HCT116 (cell line): ENCODE measurements at regions not wholly inside any gene's neighbourhood (a gene's known extent, or its start where the extent isn't known, plus 50 kb on each side); places are given as distances from the start of the nearest gene placed in this dataset.

Source experiments
- ATAC-seq: fragments of 200-7000 bp; cut with Tn5 transposase; 2 replicates; pipeline ENCODE4 v1.9.1; 2020; ENCODE audit warnings: mild to moderate bottlenecking, moderate library complexity
- BruUV-seq: library from RNA; stranded (reverse); fragments of 400-500 nt; replicated peaks from 2 replicates; lab custom pipeline; 2021; lab: Mats Ljungman, UMichigan
- CTCF ChIA-PET: fragments of 300-600 bp; sonication (Branson Sonifier 250); formaldehyde crosslinking; loops from one replicate; lab custom pipeline; 2021; ENCODE audit warnings: antibody characterized with exemption; lab: Charles Lee
- POLR2A ChIA-PET: fragments of 300-600, 350-600 bp; sonication (Branson Sonifier 250); formaldehyde crosslinking; loops from one replicate; lab custom pipeline; 2021; ENCODE audit warnings: antibody characterized with exemption; lab: Charles Lee
- RAD21 ChIA-PET, 2 experiments: fragments of 300-600 bp; sonication (Branson Sonifier 250); formaldehyde crosslinking; loops; one replicate each; lab custom pipeline; 2023; ENCODE audit warnings: low total read pairs in 2 of 2; ENCODE audit not compliant: uncharacterized antibody in 2 of 2, unreplicated experiment in 2 of 2, low non-redundant PET in 1 of 2; lab: Charles Lee
- DNase-seq: peaks from one replicate; pipeline ENCODE4 v3.0.0-alpha.2; 2010; ENCODE audit warnings: low read depth, low spot score
- H2AFZ ChIP-seq: fragments of 200-600 bp; shearing (Covaris generic), sonication (generic); 2 replicates; pipeline ENCODE4 v1.6.1; 2017; ENCODE audit warnings: low read depth, mixed run types, mixed read lengths, antibody characterized with exemption, low read length; ENCODE audit not compliant: poor library complexity, severe bottlenecking
- H3K27ac ChIP-seq: 2 replicates; pipeline ENCODE4 v1.5.1; 2012; ENCODE audit warnings: low read depth, low read length
- H3K27me3 ChIP-seq: fragments of 200-600 bp; sonication (generic); 2 replicates; pipeline ENCODE4 v1.6.1; 2016; ENCODE audit warnings: mixed run types, low read length, mixed read lengths; ENCODE audit not compliant: insufficient read depth
- H3K36me3 ChIP-seq, 2 experiments: fragments of 200-500 bp in 1 of 2; fragments of 200-600 bp in 1 of 2; sonication (Bioruptor generic) in 1 of 2; sonication (generic) in 1 of 2; 2 replicates each; pipeline versions ENCODE4 v1.5.1 to v1.6.1; 2014 to 2016; ENCODE audit warnings: low read length in 2 of 2, inconsistent platforms in 1 of 2, mixed read lengths in 1 of 2, mixed run types in 1 of 2; ENCODE audit not compliant: insufficient read depth in 2 of 2, control insufficient read depth in 1 of 2
- H3K4me1 ChIP-seq, 2 experiments: fragments of 200-600 bp in 1 of 2; sonication (generic) in 1 of 2; 2 replicates each; pipeline versions ENCODE4 v1.5.1 to v1.6.1; 2012 to 2017; ENCODE audit warnings: low read length in 2 of 2, inconsistent platforms in 1 of 2, mild to moderate bottlenecking in 1 of 2, mixed read lengths in 1 of 2, mixed run types in 1 of 2, moderate library complexity in 1 of 2; ENCODE audit not compliant: insufficient read depth in 2 of 2, control insufficient read depth in 1 of 2
- H3K4me2 ChIP-seq: fragments of 200-600 bp; sonication (generic); 2 replicates; pipeline ENCODE4 v1.6.1; 2017; ENCODE audit warnings: mixed run types, low read length, mixed read lengths
- H3K4me3 ChIP-seq, 2 experiments: fragments of 200-600 bp in 1 of 2; sonication (generic) in 1 of 2; replicated peaks in 1 of 2; 2 replicates each; pipeline ENCODE4 v1.5.1; 2011 to 2016; ENCODE audit warnings: low read length in 2 of 2, control low read depth in 1 of 2, low read depth in 1 of 2, mild to moderate bottlenecking in 1 of 2, mixed read lengths in 1 of 2, mixed run types in 1 of 2
- H3K79me2 ChIP-seq: fragments of 200-600 bp; sonication (generic); 2 replicates; pipeline ENCODE4 v1.6.1; 2017; ENCODE audit warnings: mild to moderate bottlenecking, mixed run types, low read length, moderate library complexity, mixed read lengths; ENCODE audit not compliant: insufficient read depth
- H3K9ac ChIP-seq: fragments of 200-600 bp; sonication (generic); 2 replicates; pipeline ENCODE4 v1.6.1; 2016; ENCODE audit warnings: low read length, mixed read lengths
- H3K9me2 ChIP-seq: fragments of 200-600 bp; sonication (generic), shearing (Covaris generic); 2 replicates; pipeline ENCODE4 v1.6.1; 2017; ENCODE audit warnings: mixed run types, mild to moderate bottlenecking, moderate library complexity; ENCODE audit not compliant: insufficient read depth
- H3K9me3 ChIP-seq, 2 experiments: fragments of 200-500 bp in 1 of 2; fragments of 200-600 bp in 1 of 2; sonication (Bioruptor generic) in 1 of 2; sonication (generic) in 1 of 2; 2 replicates each; pipeline ENCODE4 v1.6.1; 2014 to 2017; ENCODE audit warnings: low read length in 2 of 2, mixed read lengths in 2 of 2, inconsistent platforms in 1 of 2, low read depth in 1 of 2, mild to moderate bottlenecking in 1 of 2, mixed run types in 1 of 2, moderate library complexity in 1 of 2; ENCODE audit not compliant: control insufficient read depth in 1 of 2, insufficient read depth in 1 of 2
- H4K20me1 ChIP-seq: fragments of 200-600 bp; sonication (generic), shearing (Covaris generic); 2 replicates; pipeline ENCODE4 v1.6.1; 2017; ENCODE audit warnings: mixed run types, mild to moderate bottlenecking, moderate library complexity; ENCODE audit not compliant: insufficient read depth
- CBX3 ChIP-seq: IDR thresholded peaks from 2 replicates; pipeline ENCODE4 v1.6.1; 2012; ENCODE audit warnings: low read depth
- CEBPB ChIP-seq: IDR thresholded peaks from 2 replicates; pipeline ENCODE4 v1.6.1; 2012; ENCODE audit warnings: low read depth
- EGR1 ChIP-seq: IDR thresholded peaks from 2 replicates; pipeline ENCODE4 v1.6.1; 2012; ENCODE audit warnings: low read depth
- ELF1 ChIP-seq: IDR thresholded peaks from 2 replicates; pipeline ENCODE4 v1.6.1; 2012; ENCODE audit warnings: low read depth, borderline replicate concordance
- EZH2 ChIP-seq: fragments of 200-600 bp; sonication (generic); IDR thresholded peaks from 2 replicates; pipeline ENCODE4 v1.6.1; 2017; ENCODE audit warnings: antibody characterized with exemption, mixed run types
- EZH2phosphoT487 ChIP-seq: fragments of 200-600 bp; IDR thresholded peaks from 2 replicates; pipeline ENCODE4 v1.6.1; 2018; ENCODE audit warnings: antibody characterized with exemption, borderline replicate concordance
- FOSL1 ChIP-seq: IDR thresholded peaks from 2 replicates; pipeline ENCODE4 v1.6.1; 2012; ENCODE audit warnings: low read depth
- POLR2A ChIP-seq: IDR thresholded peaks from 2 replicates; pipeline ENCODE4 v1.7.0; 2011; ENCODE audit warnings: borderline replicate concordance; ENCODE audit not compliant: insufficient read depth, insufficient read length; ENCODE audit errors: extremely low read depth
- POLR2AphosphoS5 ChIP-seq: IDR thresholded peaks from 2 replicates; pipeline ENCODE4 v1.6.1; 2011; ENCODE audit warnings: mild to moderate bottlenecking, low read depth, low read length, moderate library complexity
- RAD21 ChIP-seq: IDR thresholded peaks from 2 replicates; pipeline ENCODE4 v1.6.1; 2012; ENCODE audit warnings: low read depth, mild to moderate bottlenecking
- SIN3A ChIP-seq: IDR thresholded peaks from 2 replicates; pipeline ENCODE4 v1.6.1; 2012; ENCODE audit warnings: low read depth
- SP1 ChIP-seq: IDR thresholded peaks from 2 replicates; pipeline ENCODE4 v1.6.1; 2012; ENCODE audit warnings: low read depth
- SRF ChIP-seq: IDR thresholded peaks from 2 replicates; pipeline ENCODE4 v1.6.1; 2012; ENCODE audit warnings: low read depth
- YY1 ChIP-seq: IDR thresholded peaks from 2 replicates; pipeline ENCODE4 v1.6.1; 2011; ENCODE audit warnings: low read length, low read depth, moderate library complexity, mild to moderate bottlenecking; ENCODE audit not compliant: insufficient replicate concordance; ENCODE audit errors: extremely low read depth
- ZFX ChIP-seq: fragments of 450-650 bp; IDR thresholded peaks from 2 replicates; pipeline ENCODE4 v1.6.1; 2017
- ZNF274 ChIP-seq: fragments of 200-500 bp; sonication (Bioruptor generic); IDR thresholded peaks from 2 replicates; pipeline ENCODE4 v1.6.1; 2014; ENCODE audit warnings: mild to moderate bottlenecking, low read depth, low read length, inconsistent platforms
- intact Hi-C: fragments of 100-400 bp; cut with micrococcal nuclease; formaldehyde crosslinking; loops from 2 replicates; pipeline ENCODE4 v1.10.0; 2022
- TF ChIP-seq, protein P1 (sequence below): IDR thresholded peaks from 2 replicates; pipeline ENCODE4 v1.6.1; 2012
- TF ChIP-seq, protein P2 (sequence below), 3 experiments: fragments of 200-600 bp in 1 of 3; sonication (generic) in 1 of 3; IDR thresholded peaks in 2 of 3; conservative IDR thresholded peaks in 1 of 3; 2 replicates each; pipeline ENCODE4 v1.5.1; 2012 to 2017; ENCODE audit warnings: low read depth in 2 of 3, low read length in 2 of 3, antibody characterized with exemption in 1 of 3, borderline replicate concordance in 1 of 3, control low read depth in 1 of 3, mild to moderate bottlenecking in 1 of 3, mixed read lengths in 1 of 3, mixed run types in 1 of 3, moderate library complexity in 1 of 3; ENCODE audit not compliant: insufficient read depth in 1 of 3
- TF ChIP-seq, protein P3 (sequence below): IDR thresholded peaks from 2 replicates; pipeline ENCODE4 v1.6.1; 2012
- TF ChIP-seq, protein P4 (sequence below): IDR thresholded peaks from 2 replicates; pipeline ENCODE4 v1.6.1; 2012; ENCODE audit warnings: low read depth

DNA sequence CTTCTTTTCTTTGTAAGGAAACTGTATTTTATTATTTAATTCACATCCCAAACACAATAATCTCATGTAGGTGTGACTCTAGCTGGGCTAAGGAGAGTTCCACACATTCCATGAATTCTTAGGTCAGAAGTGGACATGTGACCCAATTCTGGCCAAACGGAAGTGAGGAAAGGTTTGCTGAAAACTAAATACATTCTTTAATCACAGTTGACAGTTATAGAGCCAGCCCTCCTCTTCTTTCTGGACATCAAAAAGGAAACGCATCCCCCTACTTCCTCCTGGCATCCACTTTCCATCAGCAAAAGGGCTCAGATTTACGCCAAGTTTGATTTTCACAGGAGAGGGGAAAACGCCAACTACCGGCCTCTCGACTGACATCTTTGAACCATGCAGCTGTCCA, 774.4 kb upstream of the POM121L12 start:
- Histone ChIP-seq H3K36me3 (no peaks in the 10 kb centered on the region), H3K27me3 (no peaks in the 10 kb centered on the region), H3K9me3 (peaks cover 11 to 14% of the 10 kb centered on the region in 2 experiments; a peak in 2 of 4 replicates), H3K4me3 (no peak overlapping the region), H3K9me2 (no peaks in the 10 kb centered on the region), H3K9ac (no peak overlapping the region), H4K20me1 (no peaks in the 10 kb centered on the region)
- ATAC-seq (no peak), DNase-seq (no peak)
- POLR2A ChIA-PET = no interaction called here
- RAD21 ChIA-PET = no interaction called here
- TF ChIP-seq FOSL1 (no peak), EGR1 (no peak), ZNF274 (no peak), RAD21 (no peak), CEBPB (no peak), POLR2A (no peak), CBX3 (no peak), POLR2AphosphoS5 (no peak), EZH2 (no peak), YY1 (no peak), EZH2phosphoT487 (no peak), SRF (no peak), ZFX (no peak), ELF1 (no peak), SP1 (no peak), SIN3A (no peak)
- TF ChIP-seq, protein P1, sequence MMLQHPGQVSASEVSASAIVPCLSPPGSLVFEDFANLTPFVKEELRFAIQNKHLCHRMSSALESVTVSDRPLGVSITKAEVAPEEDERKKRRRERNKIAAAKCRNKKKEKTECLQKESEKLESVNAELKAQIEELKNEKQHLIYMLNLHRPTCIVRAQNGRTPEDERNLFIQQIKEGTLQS = no peak
- TF ChIP-seq, protein P2, sequence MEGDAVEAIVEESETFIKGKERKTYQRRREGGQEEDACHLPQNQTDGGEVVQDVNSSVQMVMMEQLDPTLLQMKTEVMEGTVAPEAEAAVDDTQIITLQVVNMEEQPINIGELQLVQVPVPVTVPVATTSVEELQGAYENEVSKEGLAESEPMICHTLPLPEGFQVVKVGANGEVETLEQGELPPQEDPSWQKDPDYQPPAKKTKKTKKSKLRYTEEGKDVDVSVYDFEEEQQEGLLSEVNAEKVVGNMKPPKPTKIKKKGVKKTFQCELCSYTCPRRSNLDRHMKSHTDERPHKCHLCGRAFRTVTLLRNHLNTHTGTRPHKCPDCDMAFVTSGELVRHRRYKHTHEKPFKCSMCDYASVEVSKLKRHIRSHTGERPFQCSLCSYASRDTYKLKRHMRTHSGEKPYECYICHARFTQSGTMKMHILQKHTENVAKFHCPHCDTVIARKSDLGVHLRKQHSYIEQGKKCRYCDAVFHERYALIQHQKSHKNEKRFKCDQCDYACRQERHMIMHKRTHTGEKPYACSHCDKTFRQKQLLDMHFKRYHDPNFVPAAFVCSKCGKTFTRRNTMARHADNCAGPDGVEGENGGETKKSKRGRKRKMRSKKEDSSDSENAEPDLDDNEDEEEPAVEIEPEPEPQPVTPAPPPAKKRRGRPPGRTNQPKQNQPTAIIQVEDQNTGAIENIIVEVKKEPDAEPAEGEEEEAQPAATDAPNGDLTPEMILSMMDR (IDR thresholded peaks at IDR 0.05 in 2 of 3, conservative IDR thresholded peaks at IDR 0.05 in 1 of 3; ENCODE audit: borderline replicate concordance in 1 of 3, insufficient read depth in 1 of 3, low read depth in 2 of 3, low read length in 2 of 3) = no peak
- TF ChIP-seq, protein P3, sequence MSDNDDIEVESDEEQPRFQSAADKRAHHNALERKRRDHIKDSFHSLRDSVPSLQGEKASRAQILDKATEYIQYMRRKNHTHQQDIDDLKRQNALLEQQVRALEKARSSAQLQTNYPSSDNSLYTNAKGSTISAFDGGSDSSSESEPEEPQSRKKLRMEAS = no peak
- TF ChIP-seq, protein P4, sequence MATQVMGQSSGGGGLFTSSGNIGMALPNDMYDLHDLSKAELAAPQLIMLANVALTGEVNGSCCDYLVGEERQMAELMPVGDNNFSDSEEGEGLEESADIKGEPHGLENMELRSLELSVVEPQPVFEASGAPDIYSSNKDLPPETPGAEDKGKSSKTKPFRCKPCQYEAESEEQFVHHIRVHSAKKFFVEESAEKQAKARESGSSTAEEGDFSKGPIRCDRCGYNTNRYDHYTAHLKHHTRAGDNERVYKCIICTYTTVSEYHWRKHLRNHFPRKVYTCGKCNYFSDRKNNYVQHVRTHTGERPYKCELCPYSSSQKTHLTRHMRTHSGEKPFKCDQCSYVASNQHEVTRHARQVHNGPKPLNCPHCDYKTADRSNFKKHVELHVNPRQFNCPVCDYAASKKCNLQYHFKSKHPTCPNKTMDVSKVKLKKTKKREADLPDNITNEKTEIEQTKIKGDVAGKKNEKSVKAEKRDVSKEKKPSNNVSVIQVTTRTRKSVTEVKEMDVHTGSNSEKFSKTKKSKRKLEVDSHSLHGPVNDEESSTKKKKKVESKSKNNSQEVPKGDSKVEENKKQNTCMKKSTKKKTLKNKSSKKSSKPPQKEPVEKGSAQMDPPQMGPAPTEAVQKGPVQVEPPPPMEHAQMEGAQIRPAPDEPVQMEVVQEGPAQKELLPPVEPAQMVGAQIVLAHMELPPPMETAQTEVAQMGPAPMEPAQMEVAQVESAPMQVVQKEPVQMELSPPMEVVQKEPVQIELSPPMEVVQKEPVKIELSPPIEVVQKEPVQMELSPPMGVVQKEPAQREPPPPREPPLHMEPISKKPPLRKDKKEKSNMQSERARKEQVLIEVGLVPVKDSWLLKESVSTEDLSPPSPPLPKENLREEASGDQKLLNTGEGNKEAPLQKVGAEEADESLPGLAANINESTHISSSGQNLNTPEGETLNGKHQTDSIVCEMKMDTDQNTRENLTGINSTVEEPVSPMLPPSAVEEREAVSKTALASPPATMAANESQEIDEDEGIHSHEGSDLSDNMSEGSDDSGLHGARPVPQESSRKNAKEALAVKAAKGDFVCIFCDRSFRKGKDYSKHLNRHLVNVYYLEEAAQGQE = no peak
- TF ChIP-seq, all 23 proteins: peak for 0
- Histone ChIP-seq H3K4me1 (no peaks in the 10 kb centered on the region), H2AFZ (no peak overlapping the region), H3K4me2 (no peak overlapping the region), H3K27ac (no peak overlapping the region), H3K79me2 (no peaks in the 10 kb centered on the region)
- BruUV-seq = no TSS peak
- CTCF ChIA-PET = no interaction called here
- intact Hi-C loops = no loop called here
